ENCODE measurements at regions not wholly inside any gene's neighbourhood (a gene's known extent, or its start where the extent isn't known, plus 50 kb on each side); places are given as distances from the start of the nearest gene placed in this dataset.

GRCh38 chr9:131791542-131792254, 51.8 kb upstream of the RAPGEF1 start:
- H3K36me3 ChIP-seq (ENCODE audit: insufficient read depth, low read length), result no peaks in the 10 kb centered on the region
- H3K79me2 ChIP-seq (replicated peaks; ENCODE audit: insufficient read depth, low read length), result no peaks in the 10 kb centered on the region
- H2AFZ ChIP-seq (ENCODE audit: low read depth, low read length), result no peak overlapping the region
- H3K9ac ChIP-seq (ENCODE audit: low read length), result no peak overlapping the region
- H3K27ac ChIP-seq (ENCODE audit: low read length), result no peak overlapping the region
- H3K4me3 ChIP-seq (ENCODE audit: low read length), result no peak overlapping the region
- no peak overlapping the region for H3K4me2 ChIP-seq (ENCODE audit: low read length)
- peaks cover 4% of the 10 kb centered on the region for H3K9me3 ChIP-seq (ENCODE audit: low read length)
- H3K9me2 ChIP-seq (ENCODE audit: insufficient read depth, low read length), result no peaks in the 10 kb centered on the region
- H3F3A ChIP-seq (ENCODE audit: insufficient read depth, low read length, poor library complexity, severe bottlenecking), result no peaks in the 10 kb centered on the region
- no peaks in the 10 kb centered on the region for H4K20me1 ChIP-seq (ENCODE audit: insufficient read depth)
- TF ChIP-seq TAF1 (IDR thresholded peaks at IDR 0.05; ENCODE audit: low read depth), result no peak
- TF ChIP-seq SMC3 (conservative IDR thresholded peaks at IDR 0.05; ENCODE audit: poor library complexity), result no peak
- no peak for TF ChIP-seq CTCF (IDR thresholded peaks at IDR 0.05; ENCODE audit: poor library complexity, severe bottlenecking)
- no peak for TF ChIP-seq EZH2 (IDR thresholded peaks at IDR 0.05; ENCODE audit: borderline replicate concordance, insufficient read depth, low read length, poor library complexity, severe bottlenecking)
- no peak for TF ChIP-seq EP300 (conservative IDR thresholded peaks at IDR 0.05; ENCODE audit: poor library complexity, severe bottlenecking)
- TF ChIP-seq RAD21 (conservative IDR thresholded peaks at IDR 0.05), result no peak
- TF ChIP-seq MXI1 (conservative IDR thresholded peaks at IDR 0.05; ENCODE audit: poor library complexity, severe bottlenecking), result no peak
- no peak for TF ChIP-seq POLR2AphosphoS5 (IDR thresholded peaks at IDR 0.05)
- no peak for TF ChIP-seq REST (IDR thresholded peaks at IDR 0.05; ENCODE audit: borderline replicate concordance)
- no peaks in the 10 kb centered on the region for H3K27me3 ChIP-seq (ENCODE audit: insufficient read depth, low read depth, low read length)

Measured in neural cell (in vitro differentiated cells).